H1 (cell line): ENCODE measurements at regions not wholly inside any gene's neighbourhood (a gene's known extent, or its start where the extent isn't known, plus 50 kb on each side); places are given as distances from the start of the nearest gene placed in this dataset.

Experiments used
- CTCF ChIA-PET: fragments of 300-600 bp; sonication (Branson Sonifier 250); formaldehyde crosslinking; loops from one replicate; lab custom pipeline; 2021; ENCODE audit not compliant: partially characterized antibody; lab: Charles Lee
- POLR2A ChIA-PET: fragments of 300-600 bp; sonication (Branson Sonifier 250); formaldehyde crosslinking; loops from one replicate; lab custom pipeline; 2021; ENCODE audit warnings: inconsistent platforms; ENCODE audit not compliant: partially characterized antibody; lab: Charles Lee
- DNase-seq, 2 experiments: peaks; one replicate each; pipeline versions ENCODE4 v3.0.0 to v3.0.0-alpha.2; 2010 to 2022; ENCODE audit warnings: low spot score in 2 of 2, low read depth in 1 of 2, mixed read lengths in 1 of 2
- FAIRE-seq: peaks from 2 replicates; lab custom pipeline; 2011; peaks lifted over from hg19 to GRCh38; lab: Jason Lieb, UNC
- H2AFZ ChIP-seq: 2 replicates; pipeline ENCODE4 v1.8.1; 2012; ENCODE audit warnings: low read length, inconsistent platforms
- H2AK5ac ChIP-seq: 2 replicates; pipeline ENCODE4 v1.6.1; 2013; ENCODE audit warnings: low read depth, low read length
- H2BK120ac ChIP-seq: replicated peaks from 2 replicates; pipeline ENCODE3; 2013; ENCODE audit warnings: low read depth, low read length, inconsistent platforms
- H2BK12ac ChIP-seq: 2 replicates; pipeline ENCODE4 v1.6.1; 2013; ENCODE audit warnings: low read depth, low read length
- H2BK15ac ChIP-seq: 2 replicates; pipeline ENCODE4 v1.6.1; 2013; ENCODE audit warnings: low read length
- H2BK20ac ChIP-seq: 2 replicates; pipeline ENCODE4 v1.6.1; 2013; ENCODE audit warnings: low read length
- H2BK5ac ChIP-seq: 2 replicates; pipeline ENCODE4 v1.6.1; 2013; ENCODE audit warnings: low read depth, low read length
- H3K14ac ChIP-seq: 2 replicates; pipeline ENCODE4 v1.6.1; 2013; ENCODE audit warnings: inconsistent platforms; ENCODE audit not compliant: insufficient read length
- H3K18ac ChIP-seq: 2 replicates; pipeline ENCODE4 v1.6.1; 2013; ENCODE audit warnings: low read length; ENCODE audit errors: extremely low read depth
- H3K23ac ChIP-seq: 2 replicates; pipeline ENCODE4 v1.6.1; 2013; ENCODE audit warnings: inconsistent platforms; ENCODE audit not compliant: insufficient read length
- H3K23me2 ChIP-seq: 2 replicates; pipeline ENCODE4 v1.6.1; 2013; ENCODE audit warnings: low read depth, low read length
- H3K27ac ChIP-seq: 2 replicates; pipeline ENCODE4 v1.6.1; 2011; ENCODE audit warnings: low read depth, low read length, inconsistent platforms
- H3K27me3 ChIP-seq, 4 experiments: replicated peaks in 1 of 4; 1 replicate in 1 of 4; 2 replicates in 3 of 4; pipeline versions ENCODE4 v1.6.1 to v1.8.1; 2011 to 2013; ENCODE audit warnings: low read length in 3 of 4, mild to moderate bottlenecking in 3 of 4, inconsistent platforms in 2 of 4, mixed read lengths in 2 of 4, moderate library complexity in 1 of 4; ENCODE audit not compliant: control insufficient read depth in 3 of 4, insufficient read depth in 3 of 4; ENCODE audit errors: extremely low read depth in 1 of 4
- H3K36me3 ChIP-seq, 4 experiments: 2 replicates each; pipeline versions ENCODE4 v1.6.1 to v1.8.1; 2011 to 2013; ENCODE audit warnings: mild to moderate bottlenecking in 4 of 4, low read length in 3 of 4, moderate library complexity in 2 of 4, control low read depth in 1 of 4, inconsistent platforms in 1 of 4; ENCODE audit not compliant: insufficient read depth in 4 of 4, control insufficient read depth in 2 of 4
- H3K4ac ChIP-seq: replicated peaks from 2 replicates; pipeline ENCODE3; 2013; ENCODE audit warnings: low read length, low read depth, mixed read lengths, inconsistent platforms; ENCODE audit not compliant: insufficient read length
- H3K4me1 ChIP-seq, 4 experiments: replicated peaks in 1 of 4; 1 replicate in 1 of 4; 2 replicates in 3 of 4; pipeline versions ENCODE4 v1.6.1 to v1.8.1; 2011 to 2013; ENCODE audit warnings: low read length in 3 of 4, inconsistent platforms in 2 of 4, mixed read lengths in 1 of 4; ENCODE audit not compliant: insufficient read depth in 4 of 4, control insufficient read depth in 3 of 4
- H3K4me2 ChIP-seq, 2 experiments: 2 replicates each; pipeline versions ENCODE4 v1.6.1 to v1.8.1; 2011 to 2013; ENCODE audit warnings: low read depth in 2 of 2, low read length in 2 of 2, control low read depth in 1 of 2, inconsistent platforms in 1 of 2, mild to moderate bottlenecking in 1 of 2; ENCODE audit not compliant: insufficient read depth in 1 of 2
- H3K4me3 ChIP-seq, 4 experiments: fragments of 200-600, 300-600 bp in 1 of 4; sonication (generic), shearing (Covaris generic), sonication (Bioruptor Twin) in 1 of 4; 2 replicates each; pipeline versions ENCODE4 v1.5.1 to v1.8.1; 2011 to 2016; ENCODE audit warnings: low read length in 4 of 4, low read depth in 3 of 4, control low read depth in 2 of 4, inconsistent platforms in 2 of 4, mild to moderate bottlenecking in 2 of 4, mixed read lengths in 1 of 4, moderate library complexity in 1 of 4; ENCODE audit not compliant: insufficient read depth in 2 of 4; ENCODE audit errors: extremely low read depth in 1 of 4
- H3K56ac ChIP-seq: replicated peaks from 2 replicates; pipeline ENCODE3; 2013; ENCODE audit warnings: low read depth, mild to moderate bottlenecking, mixed read lengths, low read length, inconsistent platforms; ENCODE audit not compliant: insufficient read length
- H3K79me1 ChIP-seq: 2 replicates; pipeline ENCODE4 v1.6.1; 2013; ENCODE audit warnings: low read depth, low read length, control low read depth
- H3K79me2 ChIP-seq, 2 experiments: 2 replicates each; pipeline versions ENCODE4 v1.6.1 to v1.8.1; 2012 to 2013; ENCODE audit warnings: low read length in 2 of 2, mild to moderate bottlenecking in 2 of 2, inconsistent platforms in 1 of 2; ENCODE audit not compliant: insufficient read depth in 2 of 2, control insufficient read depth in 1 of 2
- H3K9ac ChIP-seq, 4 experiments: replicated peaks in 1 of 4; 1 replicate in 1 of 4; 2 replicates in 3 of 4; pipeline versions ENCODE4 v1.6.1 to v1.8.1; 2011 to 2013; ENCODE audit warnings: low read depth in 3 of 4, low read length in 3 of 4, control low read depth in 2 of 4, mild to moderate bottlenecking in 2 of 4, moderate library complexity in 2 of 4, inconsistent platforms in 1 of 4; ENCODE audit errors: extremely low read depth in 1 of 4
- H3K9me3 ChIP-seq, 2 experiments: 2 replicates each; pipeline versions ENCODE4 v1.6.1 to v1.8.1; 2012 to 2013; ENCODE audit warnings: mild to moderate bottlenecking in 2 of 2, moderate library complexity in 2 of 2, control low read depth in 1 of 2, inconsistent platforms in 1 of 2, low read depth in 1 of 2, low read length in 1 of 2, mixed read lengths in 1 of 2; ENCODE audit not compliant: insufficient read depth in 2 of 2
- H4K20me1 ChIP-seq, 2 experiments: replicated peaks in 1 of 2; 2 replicates each; pipeline versions ENCODE3 to v1.8.1; 2011 to 2013; ENCODE audit warnings: inconsistent platforms in 2 of 2, low read length in 2 of 2, mild to moderate bottlenecking in 1 of 2; ENCODE audit not compliant: insufficient read depth in 2 of 2, control insufficient read depth in 1 of 2
- H4K5ac ChIP-seq: 2 replicates; pipeline ENCODE4 v1.6.1; 2013; ENCODE audit warnings: low read length, low read depth, mixed read lengths, inconsistent platforms; ENCODE audit not compliant: insufficient read length
- H4K8ac ChIP-seq: 2 replicates; pipeline ENCODE4 v1.8.0; 2013; ENCODE audit warnings: mild to moderate bottlenecking, moderate library complexity, low read length, inconsistent platforms; ENCODE audit not compliant: insufficient read depth; ENCODE audit errors: extremely low read depth
- H4K91ac ChIP-seq: replicated peaks from 2 replicates; pipeline ENCODE3; 2013; ENCODE audit warnings: low read length, mixed read lengths, inconsistent platforms; ENCODE audit not compliant: insufficient read length
- CEBPB ChIP-seq: IDR thresholded peaks from 2 replicates; pipeline ENCODE4 v1.6.1; 2012; ENCODE audit warnings: low read depth, low read length
- CHD2 ChIP-seq: IDR thresholded peaks from 2 replicates; pipeline ENCODE4 v1.6.1; 2012; ENCODE audit warnings: low read length, improper control_type of control experiment
- GABPA ChIP-seq: IDR thresholded peaks from 2 replicates; pipeline ENCODE4 v1.6.1; 2011; ENCODE audit warnings: mild to moderate bottlenecking, low read length, moderate library complexity, borderline replicate concordance; ENCODE audit not compliant: insufficient read depth
- JUN ChIP-seq: IDR thresholded peaks from 2 replicates; pipeline ENCODE4 v1.6.1; 2011; ENCODE audit warnings: low read depth, mild to moderate bottlenecking, improper control_type of control experiment, low read length
- JUND ChIP-seq: IDR thresholded peaks from 2 replicates; pipeline ENCODE4 v1.6.1; 2011; ENCODE audit warnings: mild to moderate bottlenecking, improper control_type of control experiment, low read length
- NANOG ChIP-seq: IDR thresholded peaks from 2 replicates; pipeline ENCODE4 v1.6.1; 2011; ENCODE audit warnings: low read length, low read depth, mild to moderate bottlenecking, inconsistent platforms; ENCODE audit not compliant: insufficient read depth, poor library complexity, severe bottlenecking
- POLR2A ChIP-seq, 2 experiments: IDR thresholded peaks; 1 replicate in 1 of 2; 2 replicates in 1 of 2; pipeline ENCODE4 v1.6.1; 2011; ENCODE audit warnings: low read depth in 2 of 2, low read length in 2 of 2, mild to moderate bottlenecking in 2 of 2; ENCODE audit errors: control extremely low read depth in 1 of 2
- RAD21 ChIP-seq, 2 experiments: IDR thresholded peaks in 1 of 2; conservative IDR thresholded peaks in 1 of 2; 2 replicates each; pipeline ENCODE4 v1.6.1; 2011; ENCODE audit warnings: low read depth in 2 of 2, low read length in 2 of 2, improper control_type of control experiment in 1 of 2, inconsistent platforms in 1 of 2, mild to moderate bottlenecking in 1 of 2, moderate library complexity in 1 of 2
- SAP30 ChIP-seq: fragments of 300-600 bp; sonication (generic); IDR thresholded peaks from 2 replicates; pipeline ENCODE4 v1.7.1; 2012; ENCODE audit warnings: low read length, moderate library complexity, mild to moderate bottlenecking, inconsistent platforms; ENCODE audit not compliant: insufficient read depth, insufficient replicate concordance
- WGBS, 2 experiments: shearing (Covaris generic) in 1 of 2; methylation state at CpG; one replicate each; pipeline versions ENCODE4 v1.1.6 to v1.1.7; 2013 to 2015; ENCODE audit warnings: low lambda C conversion rate in 2 of 2, mixed read lengths in 2 of 2, inconsistent platforms in 1 of 2, low coverage in 1 of 2, missing lambda C conversion rate in 1 of 2; ENCODE audit not compliant: insufficient replicate concordance in 2 of 2, insufficient coverage in 1 of 2, insufficient read length in 1 of 2; ENCODE audit errors: extremely low coverage in 1 of 2, missing lambda C conversion rate in 1 of 2; 5-methylcytosine and 5-hydroxymethylcytosine counted together
- TF ChIP-seq, protein P1 (sequence below): IDR thresholded peaks from 2 replicates; pipeline ENCODE4 v1.6.1; 2012; ENCODE audit warnings: inconsistent platforms

DNA sequence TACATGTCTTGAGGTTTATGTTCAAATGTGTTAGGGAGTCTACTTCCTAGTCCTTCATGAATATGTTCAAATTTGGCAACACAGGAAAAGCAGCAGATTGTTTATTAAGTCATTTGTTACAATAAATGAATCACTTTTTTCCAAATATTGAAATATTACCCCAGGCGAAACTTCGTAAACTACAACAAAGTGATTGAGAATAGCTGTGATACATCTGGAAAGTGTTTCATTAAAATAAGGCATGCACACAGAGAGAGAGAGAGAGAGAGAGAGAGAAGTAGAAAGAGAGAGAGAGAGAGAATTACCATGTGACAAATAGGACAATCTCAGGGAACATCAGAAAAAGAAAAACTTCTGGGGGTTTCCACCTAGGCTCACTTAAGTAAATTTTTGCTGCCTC is 363.1 kb upstream of the PTCHD4 start:
- FAIRE-seq (no peak), DNase-seq (no peak)
- TF ChIP-seq POLR2A (IDR thresholded peaks at IDR 0.05; ENCODE audit: control extremely low read depth in 1 of 2, low read depth in 2 of 2, low read length in 2 of 2) (no peak), CEBPB (no peak), RAD21 (IDR thresholded peaks at IDR 0.05 in 1 of 2, conservative IDR thresholded peaks at IDR 0.05 in 1 of 2; ENCODE audit: low read depth in 2 of 2, low read length in 2 of 2) (no peak), CHD2 (no peak), JUN (no peak), NANOG (no peak), SAP30 (no peak), GABPA (no peak), JUND (no peak)
- TF ChIP-seq, protein P1, sequence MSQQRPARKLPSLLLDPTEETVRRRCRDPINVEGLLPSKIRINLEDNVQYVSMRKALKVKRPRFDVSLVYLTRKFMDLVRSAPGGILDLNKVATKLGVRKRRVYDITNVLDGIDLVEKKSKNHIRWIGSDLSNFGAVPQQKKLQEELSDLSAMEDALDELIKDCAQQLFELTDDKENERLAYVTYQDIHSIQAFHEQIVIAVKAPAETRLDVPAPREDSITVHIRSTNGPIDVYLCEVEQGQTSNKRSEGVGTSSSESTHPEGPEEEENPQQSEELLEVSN: no peak
- CTCF ChIA-PET: interaction anchor here (1.0 kb wide), 1 partner anchor 404 kb away, joined by 3 read pairs; no protein-coding TSS in a partner anchor
- H2AK5ac ChIP-seq: no peak overlapping the region
- H3K18ac ChIP-seq: no peak overlapping the region
- no peak overlapping the region for H3K4ac ChIP-seq
- 95% methylated on average over 2 of the region's 2 CpGs; no CpG with 5 or more reads in 1 of the 2 experiments for WGBS, 2 experiments
- H3K4me2 ChIP-seq: no peak overlapping the region
- no peaks in the 10 kb centered on the region for H3K36me3 ChIP-seq
- no peaks in the 10 kb centered on the region for H3K79me2 ChIP-seq
- no peak overlapping the region for H4K8ac ChIP-seq
- no peak overlapping the region for H2BK15ac ChIP-seq
- no peak overlapping the region for H2BK12ac ChIP-seq
- no peaks in the 10 kb centered on the region for H3K23me2 ChIP-seq
- POLR2A ChIA-PET: no interaction called here
- no peak overlapping the region for H3K27ac ChIP-seq
- H3K9me3 ChIP-seq: no peaks in the 10 kb centered on the region
- no peak overlapping the region for H3K56ac ChIP-seq
- no peaks in the 10 kb centered on the region for H3K4me1 ChIP-seq
- no peaks in the 10 kb centered on the region for H3K27me3 ChIP-seq
- no peak overlapping the region for H3K14ac ChIP-seq
- no peaks in the 10 kb centered on the region for H4K20me1 ChIP-seq
- no peak overlapping the region for H2BK20ac ChIP-seq
- no peak overlapping the region for H2AFZ ChIP-seq
- H2BK120ac ChIP-seq: no peak overlapping the region
- H3K23ac ChIP-seq: no peak overlapping the region
- H2BK5ac ChIP-seq: no peak overlapping the region
- no peak overlapping the region for H3K9ac ChIP-seq
- no peak overlapping the region for H3K4me3 ChIP-seq
- H4K91ac ChIP-seq: no peak overlapping the region
- no peak overlapping the region for H4K5ac ChIP-seq
- H3K79me1 ChIP-seq: no peaks in the 10 kb centered on the region
